Naive thymus-derived CD8-positive, alpha-beta T cell (primary cell): ENCODE measurements at regions not wholly inside any gene's neighbourhood (a gene's known extent, or its start where the extent isn't known, plus 50 kb on each side); places are given as distances from the start of the nearest gene placed in this dataset.
A peak's percentile ranks its signal among the peaks of the same experiment; 100 is the strongest.

Source experiments
- ATAC-seq, 2 donors: fragments of 150-1000 bp; cut with Tn5 transposase in 1 of 2; sonication (Bioruptor Pico), chemical (Tn5 transposase) in 1 of 2; 1 replicate in 1 of 2; 2 replicates in 1 of 2; pipeline ENCODE4 v1.10.0; 2021; ENCODE audit warnings: mild to moderate bottlenecking in 2 of 2, moderate library complexity in 2 of 2
- POLR2A ChIA-PET: fragments of 350-600 bp; sonication (Branson Sonifier 250); formaldehyde crosslinking; loops from one replicate; lab custom pipeline; 2021; ENCODE audit warnings: antibody characterized with exemption; lab: Charles Lee
- DNase-seq, 10 donors: peaks; one replicate each; pipeline versions ENCODE4 v3.0.0 to v3.0.0-alpha.2; 2020 to 2022
- H3K27ac Mint-ChIP-seq, 10 donors: one replicate each; pipeline ENCODE4 v1.8.0; 2020 to 2022; ENCODE audit warnings: mild to moderate bottlenecking in 10 of 10, mixed read lengths in 10 of 10, moderate library complexity in 4 of 10, inconsistent platforms in 1 of 10
- H3K27me3 Mint-ChIP-seq, 5 donors: one replicate each; pipeline ENCODE4 v1.8.0; 2021 to 2022; ENCODE audit warnings: mixed read lengths in 5 of 5
- H3K36me3 Mint-ChIP-seq, 3 donors: one replicate each; pipeline ENCODE4 v1.8.0; 2020 to 2022; ENCODE audit warnings: mixed read lengths in 3 of 3, mild to moderate bottlenecking in 2 of 3, inconsistent platforms in 1 of 3
- H3K4me1 Mint-ChIP-seq, 4 donors: one replicate each; pipeline ENCODE4 v1.8.0; 2021 to 2022; ENCODE audit warnings: mixed read lengths in 4 of 4
- H3K4me3 Mint-ChIP-seq, 10 donors: one replicate each; pipeline ENCODE4 v1.8.0; 2020 to 2022; ENCODE audit warnings: mild to moderate bottlenecking in 10 of 10, mixed read lengths in 10 of 10, moderate library complexity in 6 of 10, inconsistent platforms in 1 of 10
- H3K9me3 Mint-ChIP-seq, 9 donors: one replicate each; pipeline ENCODE4 v1.8.0; 2020 to 2022; ENCODE audit warnings: mixed read lengths in 9 of 9, mild to moderate bottlenecking in 3 of 9, inconsistent platforms in 1 of 9, moderate library complexity in 1 of 9

DNA sequence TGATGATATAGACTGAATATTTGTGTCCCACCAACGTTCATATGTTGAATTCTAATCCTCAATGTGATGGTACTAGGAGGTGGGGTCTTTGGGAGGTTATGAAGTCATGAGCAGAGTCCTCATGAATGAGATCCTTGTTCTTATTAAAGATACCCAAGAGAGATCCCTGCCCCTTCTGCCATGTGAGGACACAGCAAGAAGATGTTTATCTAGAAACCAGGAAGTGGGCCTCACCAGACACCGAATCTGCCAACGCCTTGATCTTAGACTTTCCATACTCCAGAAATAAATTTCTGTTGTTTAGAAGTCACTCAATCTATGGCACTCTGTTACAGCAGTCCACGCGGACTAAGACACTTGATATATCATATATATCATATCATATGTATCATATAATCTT, 67.7 kb upstream of the GCM1 start:
- Mint-ChIP-seq H3K4me1 (peaks cover 5 to 44% (median 10%) of the 10 kb centered on the region in 4 donors), H3K36me3 (peaks cover 0 to 3% (median 0%) of the 10 kb centered on the region in 3 donors), H3K4me3 (no peak overlapping the region), H3K9me3 (peaks cover 0 to 9% (median 0%) of the 10 kb centered on the region in 9 donors), H3K27me3 (peaks cover 0 to 2% (median 0%) of the 10 kb centered on the region in 5 donors), H3K27ac (peak overlapping the region in 4 of 10 donors; percentile 19 to 60 (median 56))
- DNase-seq (no peak), ATAC-seq (peak in 1 of 2 donors; percentile 20)
- POLR2A ChIA-PET: no interaction called here

DNA sequence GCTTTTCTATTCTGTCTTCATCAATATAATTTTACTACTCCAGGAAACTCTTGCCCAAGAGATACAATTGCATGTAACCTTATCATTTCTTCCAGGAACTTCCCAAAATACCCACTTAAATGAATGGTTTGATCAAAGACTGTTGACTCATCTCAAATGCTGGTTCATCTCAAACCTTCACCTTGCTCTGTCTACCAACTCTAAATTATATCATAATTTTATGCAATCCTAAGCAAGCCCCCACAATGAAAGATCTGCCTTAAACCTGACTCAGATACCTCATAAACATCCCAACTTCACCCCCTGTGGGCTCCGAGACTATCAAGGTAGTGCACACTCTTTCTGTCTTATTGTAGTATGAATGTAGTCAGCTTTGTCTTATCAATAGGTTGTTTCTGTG, 65.5 kb upstream of the GCM1 start:
- POLR2A ChIA-PET: no interaction called here

DNA sequence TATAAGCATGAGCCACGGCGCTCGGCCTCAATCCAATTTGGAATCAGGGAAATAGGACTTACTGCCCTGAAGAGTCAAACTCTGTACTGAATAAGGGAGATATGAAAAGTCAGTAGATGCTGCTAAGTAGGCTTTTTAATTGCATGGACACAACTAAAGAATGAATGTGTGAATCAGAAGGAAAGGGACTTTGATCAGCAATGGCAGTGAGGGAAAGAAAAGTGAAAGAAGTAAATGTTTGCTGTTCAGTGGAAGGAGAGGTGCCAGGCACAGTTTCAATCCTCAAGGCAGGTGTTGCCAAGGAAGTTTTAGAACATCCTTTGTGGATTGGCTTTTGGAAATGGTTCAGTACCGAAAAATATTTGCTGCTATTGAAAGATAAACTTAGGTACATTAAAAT, 62.2 kb upstream of the GCM1 start:
- DNase-seq (no peak), ATAC-seq (no peak)
- H3K4me3 Mint-ChIP-seq: no peak overlapping the region
- POLR2A ChIA-PET: no interaction called here
- H3K36me3 Mint-ChIP-seq: no peaks in the 10 kb centered on the region
- H3K4me1 Mint-ChIP-seq: peaks cover 0 to 19% (median 8%) of the 10 kb centered on the region in 4 donors
- H3K27ac Mint-ChIP-seq: no peak overlapping the region
- peaks cover 0 to 6% (median 0%) of the 10 kb centered on the region in 9 donors for H3K9me3 Mint-ChIP-seq
- no peaks in the 10 kb centered on the region for H3K27me3 Mint-ChIP-seq

More for the DNA sequence above, 65.5 kb upstream of the GCM1 start:
- Mint-ChIP-seq H3K27me3 (no peaks in the 10 kb centered on the region), H3K9me3 (peaks cover 0 to 6% (median 0%) of the 10 kb centered on the region in 9 donors), H3K36me3 (peaks cover 0 to 3% (median 0%) of the 10 kb centered on the region in 3 donors), H3K4me1 (peaks cover 5 to 32% (median 10%) of the 10 kb centered on the region in 4 donors), H3K27ac (no peak overlapping the region), H3K4me3 (no peak overlapping the region)
- ATAC-seq: no peak
- no peak for DNase-seq

DNA sequence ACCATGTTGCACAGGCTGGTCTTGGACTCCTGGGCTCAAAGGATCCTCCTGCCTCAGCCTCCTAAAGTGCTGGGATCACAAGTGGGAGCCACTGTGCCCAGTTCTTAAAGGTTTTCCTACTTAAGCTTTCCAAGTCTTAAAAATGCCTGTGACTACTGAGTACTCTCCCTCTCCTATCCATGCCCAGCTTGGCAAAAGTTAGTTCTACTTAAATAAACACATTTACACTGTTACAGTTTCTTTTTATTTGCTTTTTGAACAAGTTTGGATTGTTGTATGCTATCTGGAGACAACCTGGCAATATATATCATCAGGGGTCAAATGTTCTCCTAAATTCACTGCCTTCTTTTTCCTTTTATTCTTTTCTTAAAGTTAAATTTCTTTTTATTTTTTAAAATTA, 61.0 kb upstream of the GCM1 start:
- POLR2A ChIA-PET: no interaction called here
- H3K9me3 Mint-ChIP-seq: peaks cover 0 to 6% (median 0%) of the 10 kb centered on the region in 9 donors
- ATAC-seq (no peak), DNase-seq (no peak)
- peaks cover 0 to 18% (median 8%) of the 10 kb centered on the region in 4 donors for H3K4me1 Mint-ChIP-seq
- no peaks in the 10 kb centered on the region for H3K36me3 Mint-ChIP-seq
- H3K4me3 Mint-ChIP-seq: no peak overlapping the region
- no peaks in the 10 kb centered on the region for H3K27me3 Mint-ChIP-seq
- H3K27ac Mint-ChIP-seq: no peak overlapping the region

DNA sequence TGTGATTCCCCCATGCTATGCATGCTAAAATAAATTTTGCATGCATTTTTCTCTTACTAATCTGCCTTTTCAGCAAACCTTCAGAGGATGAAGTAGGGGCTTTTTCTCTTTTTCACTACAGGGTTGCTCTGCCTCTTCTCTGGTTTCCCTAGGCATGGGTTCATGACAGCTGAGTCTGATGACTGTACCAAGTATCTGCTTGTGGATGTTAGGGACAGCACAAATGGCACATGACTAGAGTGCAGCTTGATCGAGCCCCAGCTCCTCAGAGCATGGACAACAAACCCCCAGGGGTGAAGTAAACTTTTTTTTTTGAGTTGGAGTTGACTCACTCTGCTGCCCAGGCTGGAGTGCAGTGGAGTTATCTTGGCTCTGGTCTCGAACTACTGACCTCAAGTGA, 57.1 kb upstream of the GCM1 start:
- Mint-ChIP-seq H3K4me3 (no peak overlapping the region), H3K27me3 (no peaks in the 10 kb centered on the region), H3K27ac (peak overlapping the region in 3 of 10 donors; percentile 22 to 64 (median 37)), H3K4me1 (peaks cover 0 to 29% (median 9%) of the 10 kb centered on the region in 4 donors), H3K36me3 (no peaks in the 10 kb centered on the region), H3K9me3 (peaks cover 0 to 2% (median 0%) of the 10 kb centered on the region in 9 donors)
- no peak for ATAC-seq
- DNase-seq: peak in 1 of 10 donors; percentile 4
- POLR2A ChIA-PET: no interaction called here

DNA sequence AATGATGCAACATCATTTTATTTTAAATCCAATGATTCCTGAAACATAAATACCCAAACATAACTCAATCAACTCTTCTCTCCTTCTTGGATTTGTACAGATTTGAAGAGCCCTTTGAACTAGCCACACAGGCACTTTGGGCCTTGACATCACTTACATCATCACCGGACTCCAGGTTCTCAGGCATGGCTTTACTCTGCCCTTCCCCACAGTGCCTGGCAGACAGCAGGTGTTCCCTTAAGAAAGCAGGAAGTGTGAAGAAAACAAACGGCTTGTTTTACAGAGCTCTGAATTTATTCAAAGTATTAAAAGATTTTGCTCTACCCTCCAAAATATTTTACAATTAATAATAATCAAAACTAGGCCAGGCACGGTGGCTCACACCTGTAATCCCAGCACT, 54.8 kb upstream of the GCM1 start:
- Mint-ChIP-seq H3K36me3 (no peaks in the 10 kb centered on the region), H3K4me1 (peaks cover 2 to 40% (median 9%) of the 10 kb centered on the region in 4 donors), H3K9me3 (no peaks in the 10 kb centered on the region), H3K27ac (no peak overlapping the region), H3K4me3 (no peak overlapping the region), H3K27me3 (no peaks in the 10 kb centered on the region)
- no peak for ATAC-seq
- DNase-seq: no peak
- POLR2A ChIA-PET: no interaction called here

DNA sequence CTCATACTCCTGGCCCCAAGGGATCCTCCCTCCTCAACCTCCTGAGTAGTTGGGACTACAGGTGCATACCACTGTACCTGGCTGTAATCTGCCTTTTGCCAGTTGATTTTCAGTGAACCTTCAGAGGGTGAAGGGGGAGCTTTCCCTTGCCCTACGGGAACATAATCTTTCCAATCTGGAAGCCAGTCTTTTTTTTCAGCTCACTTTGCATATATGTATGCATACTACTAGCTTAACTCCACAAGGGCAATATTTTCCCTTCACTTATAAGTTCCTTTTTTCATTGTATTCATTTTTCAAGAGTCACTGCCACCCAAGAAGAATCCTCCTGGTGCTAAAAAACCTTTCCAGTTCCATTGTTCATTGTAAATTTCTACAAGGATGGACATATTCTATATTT, 53.4 kb upstream of the GCM1 start:
- no peak for ATAC-seq
- Mint-ChIP-seq H3K27me3 (no peaks in the 10 kb centered on the region), H3K4me1 (peaks cover 2 to 47% (median 9%) of the 10 kb centered on the region in 4 donors), H3K27ac (no peak overlapping the region), H3K4me3 (peak overlapping the region in 1 of 10 donors; percentile 15), H3K36me3 (no peaks in the 10 kb centered on the region), H3K9me3 (no peaks in the 10 kb centered on the region)
- POLR2A ChIA-PET: no interaction called here
- DNase-seq: no peak

DNA sequence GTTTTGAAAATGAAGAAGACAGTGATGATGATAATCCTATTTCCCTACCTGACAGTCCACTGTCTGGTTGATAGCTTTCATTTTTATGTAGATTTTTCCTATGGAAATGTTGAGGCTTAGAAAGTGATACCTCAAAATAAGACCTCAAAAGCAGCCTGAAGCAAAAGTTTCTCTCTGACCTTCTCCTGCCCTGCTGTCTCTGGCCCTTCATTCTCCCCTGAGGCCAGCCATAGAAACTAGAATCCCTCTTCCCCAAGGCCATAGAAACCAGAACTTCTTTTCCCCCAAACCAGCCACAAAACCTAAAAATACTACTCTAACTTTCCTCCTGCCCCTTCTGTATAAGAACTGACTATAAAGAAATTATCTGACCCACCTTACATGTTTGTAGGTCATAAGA, 52.6 kb upstream of the GCM1 start:
- Mint-ChIP-seq H3K4me1 (peaks cover 2 to 47% (median 9%) of the 10 kb centered on the region in 4 donors), H3K36me3 (no peaks in the 10 kb centered on the region), H3K27me3 (no peaks in the 10 kb centered on the region), H3K9me3 (no peaks in the 10 kb centered on the region), H3K4me3 (no peak overlapping the region), H3K27ac (peak overlapping the region in 2 of 10 donors; percentile 11 to 22)
- DNase-seq (no peak), ATAC-seq (no peak)
- POLR2A ChIA-PET: no interaction called here

DNA sequence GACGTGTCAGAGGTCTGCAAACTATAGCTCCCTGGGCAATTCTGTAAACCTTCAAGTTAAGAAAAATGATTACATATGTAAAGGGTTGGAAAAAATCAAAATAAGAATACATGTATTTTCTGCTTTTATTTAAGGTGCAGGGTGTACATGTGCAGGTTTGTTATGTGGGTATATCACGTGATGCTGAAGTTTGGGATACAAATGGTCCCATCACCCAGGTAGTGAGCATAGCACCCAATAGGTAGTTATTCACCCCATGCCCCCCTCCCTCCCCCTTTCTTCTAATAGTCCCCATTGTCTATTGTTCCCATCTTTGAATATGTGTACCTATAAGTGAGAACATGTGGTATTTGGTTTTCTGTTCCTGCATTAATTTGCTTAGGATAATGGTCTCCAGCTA, 51.1 kb upstream of the GCM1 start:
- Mint-ChIP-seq H3K27ac (no peak overlapping the region), H3K27me3 (no peaks in the 10 kb centered on the region), H3K36me3 (no peaks in the 10 kb centered on the region), H3K9me3 (no peaks in the 10 kb centered on the region), H3K4me3 (no peak overlapping the region), H3K4me1 (peaks cover 2 to 43% (median 4%) of the 10 kb centered on the region in 4 donors)
- POLR2A ChIA-PET: no interaction called here
- DNase-seq (no peak), ATAC-seq (no peak)

DNA sequence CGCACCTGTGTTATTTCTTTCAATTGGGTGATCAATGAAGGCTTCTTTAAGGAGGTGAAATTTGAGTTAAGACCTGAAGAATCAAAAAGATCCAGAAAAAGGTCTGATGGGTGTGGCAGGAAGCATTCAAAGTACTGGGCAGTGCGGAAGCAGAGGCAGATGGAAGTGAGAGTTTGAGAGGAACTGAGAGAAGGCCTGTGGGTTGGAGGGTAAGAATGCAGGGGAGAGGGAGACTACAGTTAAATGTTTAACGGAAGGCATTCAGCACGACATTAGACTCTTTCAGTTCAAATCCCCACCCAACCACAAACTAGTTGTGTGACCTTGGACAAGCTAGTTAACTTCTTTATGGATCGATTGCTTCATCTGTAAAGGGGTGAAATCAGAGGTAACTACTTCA, 50.5 kb upstream of the GCM1 start:
- Mint-ChIP-seq H3K36me3 (no peaks in the 10 kb centered on the region), H3K4me3 (no peak overlapping the region), H3K27me3 (no peaks in the 10 kb centered on the region), H3K4me1 (peaks cover 2 to 47% (median 3%) of the 10 kb centered on the region in 4 donors), H3K9me3 (no peaks in the 10 kb centered on the region), H3K27ac (peak overlapping the region in 2 of 10 donors; percentile 1 to 42)
- ATAC-seq (peak in 1 of 2 donors; percentile 39), DNase-seq (no peak)
- POLR2A ChIA-PET: no interaction called here
